Embryonic facial prominence (tissue), 1 donor: ENCODE measurements at regions not wholly inside any gene's neighbourhood (a gene's known extent, or its start where the extent isn't known, plus 50 kb on each side); places are given as distances from the start of the nearest gene placed in this dataset.

ENCODE experiments used
- DNase-seq: peaks from one replicate; pipeline ENCODE4 v3.0.0-alpha.2; 2016; ENCODE audit errors: extremely low spot score

GRCh38 chr5:161134083-161134482 is 282.1 kb upstream of the ATP10B start:
- DNase-seq, result no peak

DNA sequence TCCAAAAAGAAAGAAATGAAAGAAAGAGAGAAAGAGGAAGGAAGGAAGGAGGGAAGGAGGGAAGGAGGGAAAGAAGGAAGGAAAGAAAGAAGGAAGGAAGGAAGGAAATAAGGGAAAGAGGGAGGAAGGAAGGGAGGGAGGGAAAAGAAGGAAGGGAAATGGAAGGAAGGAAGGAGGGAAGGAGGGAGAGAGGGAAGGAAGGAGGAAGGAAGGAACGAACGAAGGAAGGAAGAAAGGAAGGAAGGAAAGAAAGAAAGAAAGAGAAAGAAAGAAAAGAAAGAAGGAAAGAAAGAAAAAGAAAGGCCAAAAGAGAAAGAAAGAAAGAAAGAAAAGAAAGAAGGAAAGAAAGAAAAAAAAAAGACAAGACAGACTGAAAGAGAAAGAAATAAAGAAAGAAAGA is 263.9 kb upstream of the ATP10B start:
- no peak for DNase-seq

- no peak for DNase-seq
These were observed 260.4 kb upstream of the ATP10B start for GRCh38 chr5:161112371-161112770.

- no peak for DNase-seq
These were observed 253.5 kb upstream of the ATP10B start for GRCh38 chr5:161105525-161105924.

DNA sequence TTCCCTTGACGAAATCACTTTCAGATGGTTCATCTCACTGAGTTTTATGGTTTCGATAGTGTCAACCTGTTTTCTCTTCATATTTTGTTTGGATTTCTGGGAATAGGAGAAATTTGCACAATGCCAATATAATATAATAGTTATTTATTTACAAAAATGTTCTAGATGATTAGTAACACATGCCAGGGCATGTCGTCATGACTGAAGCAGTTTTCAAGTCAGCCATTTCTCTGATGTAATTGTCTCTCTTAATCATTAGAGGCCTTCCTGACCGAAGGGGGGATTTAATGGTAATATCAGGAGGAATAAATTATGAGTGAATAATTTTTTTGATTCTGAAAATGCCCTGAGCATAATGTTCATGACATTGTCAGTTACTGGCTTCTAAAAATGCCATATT is 246.5 kb upstream of the ATP10B start:
- DNase-seq, result no peak

- DNase-seq, result no peak
These were observed 244.6 kb upstream of the ATP10B start for GRCh38 chr5:161096581-161096980.

DNA sequence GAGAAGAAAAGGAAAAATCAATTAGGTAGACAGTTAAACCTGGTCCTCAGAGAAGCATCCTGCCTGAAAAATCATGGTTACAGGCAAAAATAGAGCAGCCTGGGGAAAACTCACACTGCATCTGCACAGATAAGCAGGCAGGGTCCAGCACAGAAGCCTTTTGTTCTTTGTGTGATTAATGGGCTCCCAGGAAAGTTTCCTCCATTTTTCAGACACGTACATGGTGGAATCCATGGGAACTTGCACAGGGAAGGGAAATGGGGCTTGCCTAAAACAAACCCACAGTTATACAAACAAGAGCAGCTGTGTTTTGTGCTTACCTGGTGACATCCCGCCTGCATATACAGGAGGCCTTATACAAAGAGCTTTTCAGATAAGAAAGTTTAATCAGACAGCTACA is 243.9 kb upstream of the ATP10B start:
- no peak for DNase-seq

GRCh38 chr5:161094411-161094810 is 242.4 kb upstream of the ATP10B start:
- no peak for DNase-seq

DNA sequence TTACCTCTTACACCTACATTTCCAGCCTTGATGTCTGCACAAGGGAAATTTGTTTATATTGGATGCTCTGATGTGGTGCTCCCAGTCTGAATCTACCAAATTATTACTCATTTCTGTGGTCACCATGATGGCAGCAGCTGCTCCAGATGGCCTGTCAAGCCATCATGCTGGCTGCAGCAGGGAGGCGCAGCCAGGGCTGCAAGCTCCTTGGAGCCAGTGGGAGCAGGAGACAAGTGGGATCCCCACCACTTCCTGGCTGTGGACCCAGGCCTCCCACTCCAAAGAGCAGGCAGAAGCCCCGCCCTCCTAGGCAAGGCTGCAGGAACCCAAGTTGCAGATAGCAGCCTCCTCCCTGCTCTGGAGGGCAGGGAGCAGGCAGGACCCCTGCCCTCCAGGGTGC is 241.1 kb upstream of the ATP10B start:
- no peak for DNase-seq

GRCh38 chr5:161089569-161089968 is 237.6 kb upstream of the ATP10B start:
- DNase-seq, result no peak

- no peak for DNase-seq
These were observed 234.4 kb upstream of the ATP10B start for GRCh38 chr5:161086461-161086860.

DNA sequence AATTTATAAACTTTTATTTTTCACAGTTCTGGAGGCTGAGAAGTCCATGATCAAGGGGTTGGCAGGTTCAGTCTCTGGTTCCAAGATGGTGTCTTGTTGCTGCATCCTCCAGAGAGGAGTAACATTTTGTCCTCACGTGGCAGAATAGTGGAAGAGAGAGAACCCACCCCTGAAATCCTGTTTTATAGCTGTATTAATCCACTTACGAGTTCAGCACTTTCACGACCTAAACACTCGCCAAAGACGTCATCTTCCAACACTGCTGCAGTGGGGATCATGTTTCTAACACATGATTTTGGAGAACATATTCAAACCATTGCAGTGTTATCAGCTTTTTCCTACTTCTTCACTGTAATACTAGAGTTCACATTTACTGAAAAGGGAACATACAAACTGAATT is 233.0 kb upstream of the ATP10B start:
- no peak for DNase-seq

DNA sequence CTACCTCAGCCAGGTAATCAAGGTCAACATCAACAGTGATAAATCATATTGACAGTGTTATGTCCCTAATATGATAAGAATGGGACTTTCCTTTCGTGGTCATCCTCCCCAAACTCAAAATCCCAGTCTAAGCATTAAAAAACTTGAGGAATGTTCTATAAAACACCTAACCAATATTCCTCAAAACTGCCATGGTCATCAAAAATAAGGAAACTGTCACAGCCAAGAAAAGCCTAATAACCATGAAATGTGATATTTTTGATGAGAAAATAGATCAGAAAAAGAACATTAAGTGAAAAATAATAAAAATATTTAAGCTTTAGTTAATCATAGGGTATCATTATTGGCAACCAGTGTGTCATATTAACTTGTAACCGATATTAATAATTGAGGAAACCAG is 232.1 kb upstream of the ATP10B start:
- no peak for DNase-seq

- DNase-seq, result no peak
These were observed 226.8 kb upstream of the ATP10B start for GRCh38 chr5:161078793-161079192.

GRCh38 chr5:161077936-161078545 is 226.0 kb upstream of the ATP10B start:
- DNase-seq, result no peak

DNA sequence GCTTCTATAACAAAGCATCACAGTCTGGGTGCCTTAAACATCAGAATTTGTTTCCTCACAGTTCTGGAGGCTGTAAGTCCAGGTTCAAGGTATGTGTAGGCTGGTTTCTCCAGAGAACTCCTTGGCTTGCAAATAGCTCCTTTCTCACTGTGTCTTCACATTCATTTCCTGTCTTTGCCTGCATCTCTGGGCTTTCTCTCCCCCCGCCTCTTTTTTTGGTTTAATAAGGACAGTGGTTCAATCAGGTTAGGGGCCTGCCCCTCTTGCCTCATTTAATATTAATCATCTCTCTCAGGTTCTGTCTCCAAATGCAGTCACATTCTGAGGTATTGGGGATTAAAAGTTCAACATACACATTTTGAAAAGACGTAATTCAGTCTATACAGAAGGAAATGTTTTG is 225.5 kb upstream of the ATP10B start:
- DNase-seq, result no peak

GRCh38 chr5:161064781-161065180 is 212.8 kb upstream of the ATP10B start:
- no peak for DNase-seq

- DNase-seq, result no peak
These were observed 212.3 kb upstream of the ATP10B start for GRCh38 chr5:161064297-161064696.

GRCh38 chr5:161058781-161059180 is 206.8 kb upstream of the ATP10B start:
- DNase-seq, result no peak

DNA sequence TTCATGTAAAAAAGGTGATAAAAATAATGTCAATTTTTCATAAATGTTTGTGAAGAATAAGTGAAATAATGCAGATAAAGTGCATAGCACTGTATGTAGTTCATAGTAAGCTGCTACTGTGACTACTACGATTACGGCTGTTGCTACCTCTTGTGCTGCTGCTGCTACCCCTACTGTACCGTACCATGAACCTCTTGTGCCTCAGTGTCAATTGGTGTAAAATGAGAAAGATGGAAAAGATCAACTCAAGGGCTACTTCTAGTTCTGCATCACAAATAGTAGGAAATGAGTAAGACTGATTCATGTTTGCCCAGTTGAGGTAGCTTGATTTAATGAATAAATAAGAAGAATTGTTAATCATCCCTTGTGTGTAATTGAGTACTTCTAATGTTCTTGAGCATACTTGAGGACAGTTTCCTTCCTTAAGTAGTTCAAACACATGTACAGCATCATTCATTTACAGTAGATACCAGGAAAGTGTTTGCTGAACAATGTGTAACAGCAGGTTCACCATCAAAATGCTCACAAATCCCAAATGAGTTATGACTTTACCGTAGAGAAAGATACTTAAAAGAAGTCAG is 200.0 kb upstream of the ATP10B start:
- DNase-seq, result no peak

GRCh38 chr5:161047024-161047423 is 195.0 kb upstream of the ATP10B start:
- no peak for DNase-seq

GRCh38 chr5:161042862-161043261 is 190.9 kb upstream of the ATP10B start:
- no peak for DNase-seq

DNA sequence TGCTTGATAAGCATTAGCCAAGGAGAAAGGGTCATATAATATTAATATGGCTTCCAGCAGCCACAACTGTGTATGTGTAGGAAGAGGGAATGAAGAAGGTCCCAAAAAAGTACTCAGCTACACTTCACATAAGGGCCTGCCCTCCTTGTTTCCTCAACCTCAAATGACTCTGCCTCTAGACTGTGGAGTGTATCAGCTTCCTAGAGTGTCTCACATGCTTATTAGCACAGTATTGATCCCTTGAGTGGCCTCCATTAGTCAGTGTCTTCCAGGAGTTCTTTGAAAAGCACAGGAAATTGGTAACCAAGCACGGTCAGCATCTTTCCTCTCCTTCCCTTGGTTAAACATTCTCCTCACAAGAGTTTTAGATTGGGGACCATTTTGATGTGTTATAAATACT is 190.4 kb upstream of the ATP10B start:
- DNase-seq, result no peak

DNA sequence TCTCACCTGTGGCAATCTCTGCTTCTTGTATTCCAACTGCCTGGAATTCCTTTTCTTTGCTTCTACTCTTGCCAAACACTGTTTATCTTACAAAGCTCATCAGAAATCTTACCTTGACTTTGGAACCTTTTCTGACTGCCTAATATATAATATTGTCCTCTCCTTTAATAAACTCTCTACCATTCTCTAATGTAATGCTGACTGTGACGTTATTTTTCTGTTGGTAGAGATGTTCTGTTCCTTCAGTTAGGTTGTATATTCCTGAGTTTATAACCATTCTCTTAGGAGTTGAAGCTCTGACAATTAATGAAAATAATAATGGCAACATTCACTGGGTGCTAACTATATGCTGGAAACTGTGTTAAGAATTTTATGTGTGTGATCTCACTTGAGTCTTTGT is 188.8 kb upstream of the ATP10B start:
- DNase-seq, result no peak
